HCT116 (cell line): ENCODE measurements at regions not wholly inside any gene's neighbourhood (a gene's known extent, or its start where the extent isn't known, plus 50 kb on each side); places are given as distances from the start of the nearest gene placed in this dataset.

Source experiments
- CEBPB ChIP-seq: IDR thresholded peaks from 2 replicates; pipeline ENCODE4 v1.6.1; 2012; ENCODE audit warnings: low read depth
- CTCF ChIP-seq, 3 experiments: fragments of 200-600 bp in 1 of 3; sonication (generic) in 1 of 3; IDR thresholded peaks in 2 of 3; conservative IDR thresholded peaks in 1 of 3; 2 replicates each; pipeline ENCODE4 v1.5.1; 2012 to 2017; ENCODE audit warnings: low read depth in 2 of 3, low read length in 2 of 3, antibody characterized with exemption in 1 of 3, borderline replicate concordance in 1 of 3, control low read depth in 1 of 3, mild to moderate bottlenecking in 1 of 3, mixed read lengths in 1 of 3, mixed run types in 1 of 3, moderate library complexity in 1 of 3; ENCODE audit not compliant: insufficient read depth in 1 of 3
- EZH2 ChIP-seq: fragments of 200-600 bp; sonication (generic); IDR thresholded peaks from 2 replicates; pipeline ENCODE4 v1.6.1; 2017; ENCODE audit warnings: antibody characterized with exemption, mixed run types
- EZH2phosphoT487 ChIP-seq: fragments of 200-600 bp; IDR thresholded peaks from 2 replicates; pipeline ENCODE4 v1.6.1; 2018; ENCODE audit warnings: antibody characterized with exemption, borderline replicate concordance
- JUND ChIP-seq: IDR thresholded peaks from 2 replicates; pipeline ENCODE4 v1.6.1; 2012
- POLR2A ChIP-seq: IDR thresholded peaks from 2 replicates; pipeline ENCODE4 v1.7.0; 2011; ENCODE audit warnings: borderline replicate concordance; ENCODE audit not compliant: insufficient read depth, insufficient read length; ENCODE audit errors: extremely low read depth
- SP1 ChIP-seq: IDR thresholded peaks from 2 replicates; pipeline ENCODE4 v1.6.1; 2012; ENCODE audit warnings: low read depth
- SRF ChIP-seq: IDR thresholded peaks from 2 replicates; pipeline ENCODE4 v1.6.1; 2012; ENCODE audit warnings: low read depth
- TCF7L2 ChIP-seq: IDR thresholded peaks from 2 replicates; pipeline ENCODE4 v1.7.0; 2011; ENCODE audit warnings: borderline replicate concordance, inconsistent platforms; ENCODE audit not compliant: insufficient read depth, insufficient read length; ENCODE audit errors: extremely low read depth
- TF ChIP-seq, protein P1 (sequence below): IDR thresholded peaks from 2 replicates; pipeline ENCODE4 v1.6.1; 2012

DNA sequence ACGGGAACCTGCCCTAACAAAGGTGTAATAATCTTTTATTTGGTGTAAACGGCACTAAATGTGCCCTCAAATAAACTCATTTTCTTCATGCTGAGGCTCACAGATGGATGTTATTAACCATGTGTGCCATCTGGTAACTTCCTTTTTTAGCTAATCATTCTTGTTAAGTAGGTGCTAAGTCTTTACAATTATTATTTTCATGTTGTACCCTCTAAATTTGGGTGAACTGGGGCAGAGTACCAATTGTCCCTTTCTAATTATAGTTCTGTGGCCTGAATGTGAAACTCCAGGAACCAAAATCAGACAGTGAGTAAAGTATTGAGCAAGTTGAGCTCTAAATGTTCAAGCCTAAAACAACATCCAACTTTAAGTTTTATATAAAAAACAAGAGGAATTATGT lies 220.7 kb upstream of the CADM2 start:
- TF ChIP-seq SRF (no peak), CTCF (IDR thresholded peaks at IDR 0.05 in 2 of 3, conservative IDR thresholded peaks at IDR 0.05 in 1 of 3; ENCODE audit: borderline replicate concordance in 1 of 3, insufficient read depth in 1 of 3, low read depth in 2 of 3, low read length in 2 of 3) (no peak), EZH2phosphoT487 (no peak), EZH2 (no peak), POLR2A (no peak), TCF7L2 (no peak), JUND (no peak), SP1 (no peak), CEBPB (no peak)
- TF ChIP-seq, protein P1, sequence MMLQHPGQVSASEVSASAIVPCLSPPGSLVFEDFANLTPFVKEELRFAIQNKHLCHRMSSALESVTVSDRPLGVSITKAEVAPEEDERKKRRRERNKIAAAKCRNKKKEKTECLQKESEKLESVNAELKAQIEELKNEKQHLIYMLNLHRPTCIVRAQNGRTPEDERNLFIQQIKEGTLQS: no peak
